G401 (cell line): ENCODE measurements at regions not wholly inside any gene's neighbourhood (a gene's known extent, or its start where the extent isn't known, plus 50 kb on each side); places are given as distances from the start of the nearest gene placed in this dataset.

ENCODE experiments used
- DNase-seq: peaks from one replicate; pipeline ENCODE4 v3.0.0-alpha.2; 2015; ENCODE audit warnings: low spot score
- in situ Hi-C: cut with HindIII; loops from 2 replicates; pipeline ENCODE4 v1.10.0; 2016; ENCODE audit warnings: low sequenced_read_pairs, mixed read lengths

- in situ Hi-C loops: no loop called here
- DNase-seq: no peak
Observed at GRCh38 chrX:30156009-30156408, 59.4 kb upstream of the MAGEB2 start.

DNA sequence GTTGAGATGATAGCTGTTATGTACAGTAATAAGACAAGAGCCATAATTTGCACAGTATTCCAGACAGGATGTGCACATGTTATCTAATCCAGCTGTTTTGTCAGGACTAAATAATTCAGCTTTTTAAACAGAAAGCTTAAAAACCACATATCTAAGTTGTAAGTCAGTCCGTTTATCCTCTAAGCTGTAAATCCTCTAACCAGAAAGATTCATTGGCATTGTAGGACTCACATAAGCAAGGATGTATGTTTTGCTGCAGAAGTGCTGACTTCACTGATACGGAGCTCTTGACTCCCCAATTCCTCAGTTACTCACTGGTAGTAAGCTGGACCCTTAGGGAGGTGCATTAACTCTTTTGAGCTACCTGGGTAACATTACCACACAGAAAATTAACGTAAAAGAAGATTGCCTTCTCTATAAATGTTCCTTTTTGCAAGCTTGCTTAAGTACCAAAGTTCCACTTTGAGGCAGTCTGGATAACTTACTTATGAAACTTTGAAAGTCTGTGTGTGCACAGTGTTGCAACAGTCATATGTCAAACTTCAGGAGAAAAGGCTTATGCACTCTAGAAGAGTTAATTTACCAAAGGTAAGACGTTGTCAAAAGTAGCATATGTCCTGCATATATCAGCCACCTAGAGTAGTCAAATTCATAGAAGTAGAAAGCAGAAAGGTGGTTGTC, 58.3 kb upstream of the MAGEB2 start:
- no peak for DNase-seq
- in situ Hi-C loops: no loop called here

DNA sequence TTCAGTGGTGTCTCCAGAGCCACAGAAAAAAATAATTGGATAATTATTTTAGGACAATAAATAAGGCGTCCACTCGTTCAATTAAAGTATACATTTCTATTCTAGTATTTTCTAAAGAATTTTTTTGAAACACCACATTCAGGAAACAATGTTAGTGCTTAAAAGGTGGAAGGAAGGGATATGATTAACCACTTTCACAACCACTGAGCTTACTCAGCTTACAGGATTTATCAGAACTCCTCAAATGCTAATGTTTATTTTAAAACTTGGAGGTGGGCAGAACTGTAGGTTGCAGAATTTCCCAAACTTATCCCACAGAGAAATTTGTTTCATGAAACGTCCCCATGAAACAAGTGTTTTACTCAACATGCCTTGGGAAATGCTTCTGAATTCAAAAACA, 54.3 kb upstream of the MAGEB2 start:
- DNase-seq: no peak
- in situ Hi-C loops: no loop called here
